MCF 10A (cell line): ENCODE measurements at regions not wholly inside any gene's neighbourhood (a gene's known extent, or its start where the extent isn't known, plus 50 kb on each side); places are given as distances from the start of the nearest gene placed in this dataset.

ENCODE experiments used
- BruUV-seq: library from RNA; stranded (reverse); fragments of 400-500 nt; replicated peaks from 2 replicates; lab custom pipeline; 2021; lab: Mats Ljungman, UMichigan
- CTCF ChIA-PET: fragments of 300-600 bp; sonication (Branson Sonifier 250); formaldehyde crosslinking; extraction: SDS; loops from one replicate; lab custom pipeline; 2021; ENCODE audit warnings: antibody characterized with exemption, inconsistent platforms; lab: Yijun Ruan, JAX
- POLR2A ChIA-PET: fragments of 300-600, 350-650 bp; sonication (Branson Sonifier 250); formaldehyde crosslinking; extraction: SDS; loops from one replicate; lab custom pipeline; 2020; ENCODE audit warnings: antibody characterized with exemption, inconsistent platforms; lab: Yijun Ruan, JAX
- DNase-seq: peaks from one replicate; pipeline ENCODE4 v3.0.0-alpha.2; 2018; ENCODE audit not compliant: unreplicated experiment
- H3K27ac Mint-ChIP-seq: one replicate; pipeline ENCODE4 v1.8.0; 2022; ENCODE audit warnings: mild to moderate bottlenecking, low read depth, mixed read lengths; ENCODE audit not compliant: unreplicated experiment
- H3K27me3 Mint-ChIP-seq: one replicate; pipeline ENCODE4 v1.8.0; 2022; ENCODE audit warnings: mixed read lengths; ENCODE audit not compliant: insufficient read depth, unreplicated experiment
- H3K36me3 Mint-ChIP-seq: one replicate; pipeline ENCODE4 v1.8.0; 2022; ENCODE audit warnings: mild to moderate bottlenecking, moderate library complexity, mixed read lengths; ENCODE audit not compliant: insufficient read depth, unreplicated experiment
- H3K4me1 Mint-ChIP-seq: one replicate; pipeline ENCODE4 v1.8.0; 2022; ENCODE audit warnings: mixed read lengths; ENCODE audit not compliant: insufficient read depth, unreplicated experiment
- H3K4me3 Mint-ChIP-seq: one replicate; pipeline ENCODE4 v1.8.0; 2022; ENCODE audit warnings: mild to moderate bottlenecking, moderate library complexity, mixed read lengths; ENCODE audit not compliant: unreplicated experiment
- H3K9me3 Mint-ChIP-seq: one replicate; pipeline ENCODE4 v1.8.0; 2022; ENCODE audit warnings: mixed read lengths; ENCODE audit not compliant: unreplicated experiment
- intact Hi-C: fragments of 100-400 bp; cut with micrococcal nuclease; formaldehyde crosslinking; loops from 2 replicates; pipeline ENCODE4 v1.14.1; 2022
- TF ChIP-seq, protein P1 (sequence below): fragments of 200-600 bp; IDR thresholded peaks from one replicate; pipeline ENCODE4 v1.8.0; 2022; ENCODE audit warnings: antibody characterized with exemption, mild to moderate bottlenecking; ENCODE audit not compliant: unreplicated experiment

DNA sequence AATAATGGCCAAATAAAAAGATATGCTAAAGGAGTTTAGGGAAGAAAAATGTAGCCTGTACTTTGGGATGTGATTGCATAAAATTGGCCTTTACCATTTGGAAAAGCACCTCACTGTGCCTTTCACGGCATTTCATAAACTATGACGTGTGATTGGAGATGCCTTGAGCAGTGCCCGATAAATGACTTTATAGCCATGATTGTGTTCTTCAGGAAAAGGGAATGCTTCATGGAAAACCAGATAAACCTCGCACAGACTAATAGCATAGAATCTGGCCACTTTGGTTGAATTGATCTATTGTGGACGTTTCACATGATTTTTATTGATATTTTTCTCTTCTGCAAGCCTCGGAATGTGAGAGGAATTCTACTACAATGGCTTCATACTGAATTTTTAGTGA, 502.0 kb upstream of the MKI67 start:
- no peak for DNase-seq
- ChIA-PET POLR2A (no interaction called here), CTCF (interaction anchor here (0.6 to 0.7 kb wide), 2 partner anchors 52 to 360 kb away, joined by 3 to 4 read pairs; no protein-coding TSS in a partner anchor)
- H3K27ac Mint-ChIP-seq, result no peak overlapping the region
- H3K4me3 Mint-ChIP-seq, result no peak overlapping the region
- TF ChIP-seq, protein P1, sequence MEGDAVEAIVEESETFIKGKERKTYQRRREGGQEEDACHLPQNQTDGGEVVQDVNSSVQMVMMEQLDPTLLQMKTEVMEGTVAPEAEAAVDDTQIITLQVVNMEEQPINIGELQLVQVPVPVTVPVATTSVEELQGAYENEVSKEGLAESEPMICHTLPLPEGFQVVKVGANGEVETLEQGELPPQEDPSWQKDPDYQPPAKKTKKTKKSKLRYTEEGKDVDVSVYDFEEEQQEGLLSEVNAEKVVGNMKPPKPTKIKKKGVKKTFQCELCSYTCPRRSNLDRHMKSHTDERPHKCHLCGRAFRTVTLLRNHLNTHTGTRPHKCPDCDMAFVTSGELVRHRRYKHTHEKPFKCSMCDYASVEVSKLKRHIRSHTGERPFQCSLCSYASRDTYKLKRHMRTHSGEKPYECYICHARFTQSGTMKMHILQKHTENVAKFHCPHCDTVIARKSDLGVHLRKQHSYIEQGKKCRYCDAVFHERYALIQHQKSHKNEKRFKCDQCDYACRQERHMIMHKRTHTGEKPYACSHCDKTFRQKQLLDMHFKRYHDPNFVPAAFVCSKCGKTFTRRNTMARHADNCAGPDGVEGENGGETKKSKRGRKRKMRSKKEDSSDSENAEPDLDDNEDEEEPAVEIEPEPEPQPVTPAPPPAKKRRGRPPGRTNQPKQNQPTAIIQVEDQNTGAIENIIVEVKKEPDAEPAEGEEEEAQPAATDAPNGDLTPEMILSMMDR, result no peak
- H3K36me3 Mint-ChIP-seq, result peaks cover 6% of the 10 kb centered on the region
- no peaks in the 10 kb centered on the region for H3K27me3 Mint-ChIP-seq
- no peaks in the 10 kb centered on the region for H3K9me3 Mint-ChIP-seq
- peaks cover 46% of the 10 kb centered on the region for H3K4me1 Mint-ChIP-seq
- BruUV-seq, result no TSS peak
- intact Hi-C loops, result no loop called here

GRCh38 chr10:128629111-128630096, 503.2 kb upstream of the MKI67 start:
- H3K36me3 Mint-ChIP-seq, result peaks cover 6% of the 10 kb centered on the region
- H3K27ac Mint-ChIP-seq, result peak overlapping the region; percentile 8
- no peaks in the 10 kb centered on the region for H3K9me3 Mint-ChIP-seq
- peak; percentile 97 for DNase-seq
- no peaks in the 10 kb centered on the region for H3K27me3 Mint-ChIP-seq
- CTCF ChIA-PET, result interaction anchor here (0.6 to 3.1 kb wide), 7 partner anchors 30 to 1499 kb away, joined by 3 to 16 read pairs (median 4); no protein-coding TSS in a partner anchor
- TF ChIP-seq, protein P1, result no peak
- BruUV-seq, result TSS peak; percentile 83
- POLR2A ChIA-PET, result interaction anchor here (1.5 to 1.6 kb wide), 2 partner anchors 9 to 13 kb away, joined by 4 read pairs; no protein-coding TSS in a partner anchor
- intact Hi-C loops, result no loop called here
- peak overlapping the region; percentile 30 for H3K4me3 Mint-ChIP-seq
- peaks cover 46% of the 10 kb centered on the region for H3K4me1 Mint-ChIP-seq

DNA sequence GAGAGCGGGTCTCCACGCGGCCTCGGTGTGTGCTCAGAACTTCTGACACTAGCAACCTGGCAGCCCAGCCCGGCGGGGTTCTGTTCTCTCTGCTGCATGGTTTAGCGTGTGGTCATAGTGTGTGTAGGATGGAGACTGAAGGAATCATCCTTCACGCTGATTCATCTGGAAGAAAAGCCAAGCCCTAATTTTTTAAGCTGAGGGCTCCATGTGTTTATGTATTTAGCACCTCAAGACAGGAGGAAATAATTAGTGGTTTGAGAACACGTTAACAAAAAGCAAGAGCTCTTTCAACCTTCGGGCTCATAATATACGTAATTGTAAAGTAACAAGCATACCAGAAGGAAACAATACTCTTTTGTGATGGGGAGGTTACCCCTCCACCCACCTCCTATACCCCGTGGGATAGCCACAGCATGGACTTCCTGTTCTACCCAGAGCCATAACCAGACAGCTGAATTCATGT, 504.6 kb upstream of the MKI67 start:
- no TSS peak for BruUV-seq
- Mint-ChIP-seq H3K27ac (peak overlapping the region; percentile 8), H3K9me3 (no peaks in the 10 kb centered on the region), H3K4me3 (no peak overlapping the region), H3K4me1 (peaks cover 35% of the 10 kb centered on the region), H3K36me3 (no peaks in the 10 kb centered on the region), H3K27me3 (no peaks in the 10 kb centered on the region)
- peak; percentile 51 for DNase-seq
- ChIA-PET CTCF (interaction anchor here (0.6 to 3.1 kb wide), 10 partner anchors 11 to 379 kb away, joined by 3 to 16 read pairs (median 4); no protein-coding TSS in a partner anchor), POLR2A (interaction anchor here (0.7 to 1.6 kb wide), 3 partner anchors 11 to 186 kb away, joined by 3 to 4 read pairs (median 4); no protein-coding TSS in a partner anchor)
- intact Hi-C loops, result loop anchor here (1.0 kb wide), 1 partner anchor 29 kb away; no protein-coding TSS in a partner anchor
- TF ChIP-seq, protein P1, result no peak

DNA sequence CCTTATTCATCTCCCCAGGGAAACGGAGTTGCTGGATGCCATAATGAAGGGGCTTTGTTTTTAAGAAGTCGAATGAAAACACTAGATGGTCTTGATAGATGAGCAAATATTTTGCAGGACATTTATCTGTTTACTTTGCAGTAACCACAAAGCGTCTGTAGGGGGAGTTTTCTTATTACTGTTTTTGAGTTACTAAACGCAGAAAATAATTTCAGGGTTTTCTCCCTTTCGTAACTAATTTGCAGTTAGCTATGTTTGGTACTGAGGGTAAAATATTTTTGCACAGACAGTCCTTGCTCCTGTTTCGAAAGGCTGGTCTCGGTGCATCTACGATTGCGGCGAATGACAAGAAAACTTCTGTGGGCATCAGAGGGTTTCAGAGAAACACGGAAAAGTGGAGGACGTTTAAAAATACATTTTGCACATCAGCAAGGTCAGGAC, 505.6 kb upstream of the MKI67 start:
- Mint-ChIP-seq H3K4me3 (no peak overlapping the region), H3K9me3 (no peaks in the 10 kb centered on the region), H3K27ac (no peak overlapping the region), H3K4me1 (peaks cover 28% of the 10 kb centered on the region), H3K36me3 (no peaks in the 10 kb centered on the region), H3K27me3 (no peaks in the 10 kb centered on the region)
- DNase-seq, result peak; percentile 49
- ChIA-PET POLR2A (no interaction called here), CTCF (interaction anchor here (0.6 to 3.1 kb wide), 9 partner anchors 10 to 1469 kb away, joined by 3 to 16 read pairs (median 4); no protein-coding TSS in a partner anchor)
- intact Hi-C loops, result loop anchor here (1.0 kb wide), 1 partner anchor 28 kb away; no protein-coding TSS in a partner anchor
- TF ChIP-seq, protein P1, result peak; percentile 31
- BruUV-seq, result no TSS peak
